Pons (tissue), 1 donor: ENCODE measurements at regions not wholly inside any gene's neighbourhood (a gene's known extent, or its start where the extent isn't known, plus 50 kb on each side); places are given as distances from the start of the nearest gene placed in this dataset.
A peak's percentile ranks its signal among the peaks of the same experiment; 100 is the strongest.
"Not testable (repeated sequence)": the region's sequence is repeated elsewhere in the genome, so short reads cannot be mapped to it uniquely, and the experiment has no call there.

ENCODE experiments used
- DNase-seq: peaks from one replicate; pipeline ENCODE4 v3.0.0-alpha.2; 2016; ENCODE audit warnings: low spot score

GRCh38 chr9:41367301-41367700 is 178.2 kb upstream of the ZNG1F start:
- not testable (repeated sequence) for DNase-seq

- not testable (repeated sequence) for DNase-seq
These were observed 172.7 kb upstream of the ZNG1F start for GRCh38 chr9:41361790-41362189.

- DNase-seq: peak; percentile 65
These were observed 170.0 kb upstream of the ZNG1F start for GRCh38 chr9:41359116-41359515.

GRCh38 chr9:41358682-41359081 is 169.6 kb upstream of the ZNG1F start:
- DNase-seq: peak; percentile 76

- not testable (repeated sequence) for DNase-seq
These were observed 168.8 kb upstream of the ZNG1F start for GRCh38 chr9:41357918-41358404.

- DNase-seq: not testable (repeated sequence)
These were observed 168.2 kb upstream of the ZNG1F start for GRCh38 chr9:41357350-41357748.

GRCh38 chr9:41356588-41357349 is 167.7 kb upstream of the ZNG1F start:
- peak; percentile 10 for DNase-seq

GRCh38 chr9:41355712-41356450 is 166.8 kb upstream of the ZNG1F start:
- DNase-seq: not testable (repeated sequence)

- not testable (repeated sequence) for DNase-seq
These were observed 165.9 kb upstream of the ZNG1F start for GRCh38 chr9:41354978-41355377.

GRCh38 chr9:41354060-41354934 is 165.2 kb upstream of the ZNG1F start:
- not testable (repeated sequence) for DNase-seq

- not testable (repeated sequence) for DNase-seq
These were observed 163.9 kb upstream of the ZNG1F start for GRCh38 chr9:41353026-41353425.

- not testable (repeated sequence) for DNase-seq
These were observed 163.3 kb upstream of the ZNG1F start for GRCh38 chr9:41352390-41352789.

GRCh38 chr9:41347893-41348292 is 158.8 kb upstream of the ZNG1F start:
- peak; percentile 59 for DNase-seq

GRCh38 chr9:41332562-41332961 is 143.4 kb upstream of the ZNG1F start:
- DNase-seq: not testable (repeated sequence)

- not testable (repeated sequence) for DNase-seq
These were observed 132.2 kb upstream of the ZNG1F start for GRCh38 chr9:41321277-41321676.

GRCh38 chr9:41308953-41309352 is 119.8 kb upstream of the ZNG1F start:
- DNase-seq: not testable (repeated sequence)

GRCh38 chr9:41285744-41286143 is 96.6 kb upstream of the ZNG1F start:
- not testable (repeated sequence) for DNase-seq

- not testable (repeated sequence) for DNase-seq
These were observed 91.5 kb upstream of the ZNG1F start for GRCh38 chr9:41280299-41281238.

- not testable (repeated sequence) for DNase-seq
These were observed 90.3 kb upstream of the ZNG1F start for GRCh38 chr9:41279437-41279836.

- not testable (repeated sequence) for DNase-seq
These were observed 89.9 kb upstream of the ZNG1F start for GRCh38 chr9:41279033-41279432.
